Breast epithelium (tissue), 4 donors: ENCODE measurements at regions not wholly inside any gene's neighbourhood (a gene's known extent, or its start where the extent isn't known, plus 50 kb on each side); places are given as distances from the start of the nearest gene placed in this dataset.
"Not testable (repeated sequence)": the region's sequence is repeated elsewhere in the genome, so short reads cannot be mapped to it uniquely, and the experiment has no call there.

Experiments
- DNase-seq, 2 donors: peaks; one replicate each; pipeline ENCODE4 v3.0.0-alpha.2; 2019; ENCODE audit warnings: low spot score in 2 of 2
- H3K27ac ChIP-seq, 2 donors: fragments of 200-600 bp; sonication (generic) in 1 of 2; one replicate each; pipeline ENCODE4 v1.5.1; 2016 to 2019; ENCODE audit warnings: mild to moderate bottlenecking in 1 of 2
- H3K27me3 ChIP-seq, 2 donors: fragments of 200-600 bp; sonication (generic) in 1 of 2; one replicate each; pipeline versions ENCODE4 v1.5.1 to v1.6.0; 2017 to 2019; ENCODE audit warnings: control low read depth in 1 of 2, mild to moderate bottlenecking in 1 of 2
- H3K36me3 ChIP-seq: fragments of 200-600 bp; one replicate; pipeline ENCODE4 v1.5.1; 2019
- H3K4me1 ChIP-seq, 2 donors: fragments of 200-600 bp; sonication (generic); one replicate each; pipeline ENCODE4 v1.5.1; 2016 to 2019; ENCODE audit warnings: control low read depth in 1 of 2
- H3K4me3 ChIP-seq, 3 donors: fragments of 200-600 bp; sonication (generic); 1 replicate in 2 of 3; 2 replicates in 1 of 3; pipeline ENCODE4 v1.5.1; 2016 to 2019; ENCODE audit warnings: mild to moderate bottlenecking in 3 of 3, moderate library complexity in 2 of 3
- H3K9me3 ChIP-seq, 2 donors: fragments of 200-600 bp; sonication (generic) in 1 of 2; one replicate each; pipeline ENCODE4 v1.5.1; 2016 to 2019; ENCODE audit warnings: control low read depth in 1 of 2
- POLR2A ChIP-seq: fragments of 450-650 bp; IDR thresholded peaks from one replicate; pipeline ENCODE4 v1.6.1; 2016; ENCODE audit warnings: antibody characterized with exemption, mild to moderate bottlenecking, moderate library complexity
- POLR2AphosphoS5 ChIP-seq, 3 donors: sonication (generic); formaldehyde crosslinking; IDR thresholded peaks; one replicate each; pipeline ENCODE4 v1.6.1; 2017; ENCODE audit warnings: antibody characterized with exemption in 3 of 3
- intact Hi-C: fragments of 100-400 bp; cut with DNase I; formaldehyde crosslinking; loops from one replicate; pipeline ENCODE4 v1.15.1; 2023; ENCODE audit warnings: low total_unique reads
- TF ChIP-seq, protein P1 (sequence below), 3 donors: fragments of 450-650 bp; IDR thresholded peaks; one replicate each; pipeline ENCODE4 v1.5.1; 2016 to 2017; ENCODE audit warnings: antibody characterized with exemption in 3 of 3, mild to moderate bottlenecking in 3 of 3, moderate library complexity in 3 of 3

DNA sequence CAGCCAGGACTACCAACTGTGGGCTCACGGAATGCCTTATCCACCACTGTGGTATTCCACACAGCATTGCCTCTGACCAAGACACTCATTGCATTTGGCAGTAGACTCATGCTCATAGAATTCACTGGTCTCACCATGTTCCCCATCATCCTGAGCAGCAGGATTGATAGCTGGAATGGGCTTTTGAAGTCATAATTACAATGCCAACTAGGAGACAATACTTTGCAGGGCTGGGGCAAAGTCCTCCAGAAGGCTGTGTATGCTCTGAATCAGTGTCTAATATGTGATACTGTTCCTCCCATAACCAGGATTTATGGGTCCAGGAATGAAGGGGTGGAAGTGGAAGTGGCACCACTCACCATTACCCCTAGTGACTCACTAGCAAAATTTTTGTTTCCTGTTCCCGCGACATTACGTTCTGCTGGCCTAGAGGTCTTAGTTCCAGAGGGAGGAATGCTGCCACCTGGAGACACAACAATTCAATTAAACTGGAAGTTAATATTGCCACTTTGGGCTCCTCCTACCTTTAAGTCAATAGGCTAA, 58.6 kb upstream of the CCDC80 start:
- Histone ChIP-seq H3K27ac (no peak overlapping the region), H3K27me3 (no peaks in the 10 kb centered on the region), H3K4me3 (no peak overlapping the region), H3K36me3 (no peaks in the 10 kb centered on the region), H3K4me1 (no peaks in the 10 kb centered on the region), H3K9me3 (no peaks in the 10 kb centered on the region)
- intact Hi-C loops = no loop called here
- TF ChIP-seq, protein P1, sequence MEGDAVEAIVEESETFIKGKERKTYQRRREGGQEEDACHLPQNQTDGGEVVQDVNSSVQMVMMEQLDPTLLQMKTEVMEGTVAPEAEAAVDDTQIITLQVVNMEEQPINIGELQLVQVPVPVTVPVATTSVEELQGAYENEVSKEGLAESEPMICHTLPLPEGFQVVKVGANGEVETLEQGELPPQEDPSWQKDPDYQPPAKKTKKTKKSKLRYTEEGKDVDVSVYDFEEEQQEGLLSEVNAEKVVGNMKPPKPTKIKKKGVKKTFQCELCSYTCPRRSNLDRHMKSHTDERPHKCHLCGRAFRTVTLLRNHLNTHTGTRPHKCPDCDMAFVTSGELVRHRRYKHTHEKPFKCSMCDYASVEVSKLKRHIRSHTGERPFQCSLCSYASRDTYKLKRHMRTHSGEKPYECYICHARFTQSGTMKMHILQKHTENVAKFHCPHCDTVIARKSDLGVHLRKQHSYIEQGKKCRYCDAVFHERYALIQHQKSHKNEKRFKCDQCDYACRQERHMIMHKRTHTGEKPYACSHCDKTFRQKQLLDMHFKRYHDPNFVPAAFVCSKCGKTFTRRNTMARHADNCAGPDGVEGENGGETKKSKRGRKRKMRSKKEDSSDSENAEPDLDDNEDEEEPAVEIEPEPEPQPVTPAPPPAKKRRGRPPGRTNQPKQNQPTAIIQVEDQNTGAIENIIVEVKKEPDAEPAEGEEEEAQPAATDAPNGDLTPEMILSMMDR (IDR thresholded peaks at IDR 0.05) = no peak
- TF ChIP-seq POLR2AphosphoS5 (IDR thresholded peaks at IDR 0.05) (no peak), POLR2A (no peak)
- no peak for DNase-seq

DNA sequence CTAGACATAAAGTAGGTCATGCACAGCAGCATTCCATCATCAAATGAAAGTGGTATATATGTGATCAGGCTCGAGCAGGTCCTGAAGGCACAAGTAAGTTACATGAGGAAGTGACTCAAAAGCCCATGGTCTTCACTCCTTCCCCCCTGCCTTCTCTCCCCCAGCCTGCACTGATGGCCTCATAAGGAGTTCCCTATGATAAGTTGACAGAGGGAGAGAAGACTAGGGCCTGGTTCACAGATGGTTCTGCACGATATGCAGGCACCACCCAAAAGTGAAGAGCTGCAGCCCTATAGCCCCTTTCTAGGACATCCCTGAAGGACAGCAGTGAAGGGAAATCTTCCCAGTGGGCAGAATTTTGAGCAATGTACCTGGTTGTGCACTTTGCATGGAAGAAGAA, 57.5 kb upstream of the CCDC80 start:
- H3K27ac ChIP-seq, intact Hi-C loops, H3K36me3 ChIP-seq, H3K4me1 ChIP-seq, H3K9me3 ChIP-seq, H3K4me3 ChIP-seq, DNase-seq, H3K27me3 ChIP-seq: not testable (repeated sequence)

DNA sequence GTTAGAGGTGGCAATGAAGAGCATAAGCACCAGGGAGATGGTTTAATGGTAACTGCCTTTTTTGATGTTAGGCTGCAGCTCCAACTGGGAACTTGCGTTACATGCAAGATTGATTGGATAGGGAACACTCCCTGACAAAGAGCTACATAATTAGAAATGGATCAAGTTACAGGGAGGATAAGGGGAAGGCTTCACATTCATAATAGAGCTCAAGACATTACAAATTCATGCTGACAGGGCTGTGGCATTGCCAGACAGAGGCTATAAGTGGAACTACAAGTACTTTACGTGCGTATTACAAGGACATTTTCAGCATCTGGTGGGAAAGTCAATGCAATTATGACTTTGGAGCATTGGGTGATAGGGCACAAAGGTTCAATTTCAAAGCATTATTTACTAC, 55.3 kb upstream of the CCDC80 start:
- H3K4me1 ChIP-seq, H3K4me3 ChIP-seq, H3K36me3 ChIP-seq, DNase-seq, intact Hi-C loops, H3K27ac ChIP-seq, H3K9me3 ChIP-seq, H3K27me3 ChIP-seq: not testable (repeated sequence)

DNA sequence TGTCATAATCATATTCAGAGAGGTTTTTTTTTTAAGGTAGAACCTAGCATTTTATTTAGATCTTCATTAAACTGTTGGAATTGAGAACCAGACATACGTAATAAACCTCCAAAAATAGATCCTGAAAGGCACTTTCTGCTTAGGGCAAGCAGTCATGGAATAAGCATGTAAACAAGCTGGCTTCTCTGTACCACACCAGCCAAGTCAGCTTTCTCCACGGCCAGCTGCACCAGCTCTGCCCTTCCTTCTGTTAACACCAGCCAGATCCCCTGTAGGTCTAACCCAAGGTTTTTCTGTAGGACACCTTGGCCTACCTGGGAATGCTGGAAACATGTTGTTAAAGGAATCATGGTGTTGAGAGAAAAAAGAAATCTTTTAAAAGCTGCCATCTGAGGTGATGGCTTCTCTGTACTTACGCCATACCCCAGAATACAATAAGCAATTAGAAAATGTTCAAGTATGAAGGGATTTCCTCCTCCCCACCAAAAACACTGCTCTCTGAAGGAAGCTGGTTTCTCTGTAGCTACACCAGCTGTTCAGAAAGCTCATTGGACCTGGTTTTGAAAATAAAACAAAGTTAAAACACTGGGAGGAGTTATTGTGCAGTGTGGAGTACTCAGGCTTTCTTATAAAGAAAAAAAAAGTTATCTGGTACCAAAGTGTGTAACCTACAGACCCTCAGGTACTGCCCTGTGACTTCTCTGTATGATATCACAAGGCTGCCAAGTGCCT, 54.6 kb upstream of the CCDC80 start:
- H3K9me3 ChIP-seq, H3K27ac ChIP-seq, H3K4me1 ChIP-seq, H3K4me3 ChIP-seq, H3K27me3 ChIP-seq, DNase-seq, H3K36me3 ChIP-seq, intact Hi-C loops: not testable (repeated sequence)

DNA sequence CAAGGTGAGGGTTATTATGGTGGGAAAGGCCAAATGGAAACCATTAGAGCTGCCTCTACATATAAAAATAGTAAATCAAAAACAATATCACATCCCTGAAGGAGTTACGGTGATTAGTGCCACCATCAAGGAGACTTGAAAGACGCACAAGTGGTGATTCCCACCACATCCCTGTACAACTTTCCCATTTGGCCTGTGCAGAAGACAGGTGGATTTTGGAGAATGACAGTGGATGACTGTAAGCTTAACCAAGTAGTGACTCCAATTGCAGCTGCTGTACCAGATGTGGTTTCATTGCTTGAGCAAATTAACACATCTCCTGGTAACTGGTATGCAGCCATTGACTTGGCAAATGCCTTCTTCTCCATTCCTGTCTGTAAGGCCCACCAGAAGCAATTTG, 54.0 kb upstream of the CCDC80 start:
- intact Hi-C loops, H3K27me3 ChIP-seq, H3K4me3 ChIP-seq, H3K4me1 ChIP-seq, H3K27ac ChIP-seq, H3K36me3 ChIP-seq, DNase-seq, H3K9me3 ChIP-seq: not testable (repeated sequence)

DNA sequence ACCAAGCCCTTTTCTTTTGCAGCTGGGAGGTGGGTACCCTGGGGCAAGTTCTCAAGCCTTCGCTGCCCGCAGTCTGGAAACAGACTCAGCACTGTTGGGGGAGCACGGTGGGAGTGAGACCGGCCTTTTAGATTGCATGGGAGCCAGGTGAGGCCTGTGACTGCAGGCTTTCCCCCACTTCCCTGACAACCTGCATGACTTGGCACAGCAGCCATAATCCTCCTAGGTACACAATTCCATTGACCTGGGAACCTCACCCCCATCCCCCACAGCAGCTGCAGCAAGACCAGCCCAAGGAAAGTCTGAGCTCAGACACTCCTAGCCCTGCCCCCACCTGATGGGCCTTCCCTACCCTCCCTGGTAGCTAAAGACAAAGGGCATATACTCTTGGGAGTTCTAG, 52.2 kb upstream of the CCDC80 start:
- no peak for DNase-seq
- H3K4me3 ChIP-seq = no peak overlapping the region
- no peaks in the 10 kb centered on the region for H3K9me3 ChIP-seq
- H3K4me1 ChIP-seq = no peaks in the 10 kb centered on the region
- no peaks in the 10 kb centered on the region for H3K27me3 ChIP-seq
- intact Hi-C loops = no loop called here
- H3K36me3 ChIP-seq = no peaks in the 10 kb centered on the region
- no peak overlapping the region for H3K27ac ChIP-seq
- TF ChIP-seq POLR2AphosphoS5 (IDR thresholded peaks at IDR 0.05) (no peak), POLR2A (no peak)
- TF ChIP-seq, protein P1 (IDR thresholded peaks at IDR 0.05) = no peak
